ENCODE measurements at regions not wholly inside any gene's neighbourhood (a gene's known extent, or its start where the extent isn't known, plus 50 kb on each side); places are given as distances from the start of the nearest gene placed in this dataset.

DNA sequence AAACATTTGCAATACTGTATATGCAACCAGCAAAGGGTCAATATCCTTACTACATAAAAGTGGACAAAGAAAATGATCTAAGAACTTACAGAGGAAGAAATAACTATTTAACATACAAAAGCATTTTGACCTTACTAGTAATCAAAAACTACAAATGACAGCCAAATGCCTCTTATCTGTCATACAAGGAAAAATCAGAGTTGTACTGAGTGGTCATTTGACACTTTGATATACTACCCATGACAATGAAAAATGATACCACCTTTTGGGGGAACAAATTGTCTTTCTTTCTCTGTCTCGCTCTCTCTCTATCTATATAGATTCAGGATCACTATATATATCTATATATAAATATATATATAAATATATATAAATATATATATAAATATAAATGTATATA, 50.4 kb upstream of the ZSWIM6 start:
- ATAC-seq: no peak
- no peak for TF ChIP-seq ZC3H10 (CRISPR knock-in tag; IDR thresholded peaks at IDR 0.05)
- TF ChIP-seq TCF4 (CRISPR knock-in tag; IDR thresholded peaks at IDR 0.05; ENCODE audit: borderline replicate concordance): no peak
- no peak for TF ChIP-seq SNAI2 (CRISPR knock-in tag; IDR thresholded peaks at IDR 0.05)
- no peak for TF ChIP-seq GLIS3 (CRISPR knock-in tag; IDR thresholded peaks at IDR 0.05)
- no peak for TF ChIP-seq ZFP3 (CRISPR knock-in tag; IDR thresholded peaks at IDR 0.05)
- no peak for TF ChIP-seq ISL1 (CRISPR knock-in tag; IDR thresholded peaks at IDR 0.05)
- no peak for TF ChIP-seq CREB5 (CRISPR knock-in tag; IDR thresholded peaks at IDR 0.05; ENCODE audit: low read depth)
- no peak for TF ChIP-seq CSDC2 (CRISPR knock-in tag; IDR thresholded peaks at IDR 0.05)
- TF ChIP-seq BACH2 (CRISPR knock-in tag; IDR thresholded peaks at IDR 0.05; ENCODE audit: borderline replicate concordance): no peak
- TF ChIP-seq, protein P1, sequence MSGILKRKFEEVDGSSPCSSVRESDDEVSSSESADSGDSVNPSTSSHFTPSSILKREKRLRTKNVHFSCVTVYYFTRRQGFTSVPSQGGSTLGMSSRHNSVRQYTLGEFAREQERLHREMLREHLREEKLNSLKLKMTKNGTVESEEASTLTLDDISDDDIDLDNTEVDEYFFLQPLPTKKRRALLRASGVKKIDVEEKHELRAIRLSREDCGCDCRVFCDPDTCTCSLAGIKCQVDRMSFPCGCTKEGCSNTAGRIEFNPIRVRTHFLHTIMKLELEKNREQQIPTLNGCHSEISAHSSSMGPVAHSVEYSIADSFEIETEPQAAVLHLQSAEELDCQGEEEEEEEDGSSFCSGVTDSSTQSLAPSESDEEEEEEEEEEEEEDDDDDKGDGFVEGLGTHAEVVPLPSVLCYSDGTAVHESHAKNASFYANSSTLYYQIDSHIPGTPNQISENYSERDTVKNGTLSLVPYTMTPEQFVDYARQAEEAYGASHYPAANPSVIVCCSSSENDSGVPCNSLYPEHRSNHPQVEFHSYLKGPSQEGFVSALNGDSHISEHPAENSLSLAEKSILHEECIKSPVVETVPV (CRISPR knock-in tag; IDR thresholded peaks at IDR 0.05): no peak
- TF ChIP-seq, protein P2, sequence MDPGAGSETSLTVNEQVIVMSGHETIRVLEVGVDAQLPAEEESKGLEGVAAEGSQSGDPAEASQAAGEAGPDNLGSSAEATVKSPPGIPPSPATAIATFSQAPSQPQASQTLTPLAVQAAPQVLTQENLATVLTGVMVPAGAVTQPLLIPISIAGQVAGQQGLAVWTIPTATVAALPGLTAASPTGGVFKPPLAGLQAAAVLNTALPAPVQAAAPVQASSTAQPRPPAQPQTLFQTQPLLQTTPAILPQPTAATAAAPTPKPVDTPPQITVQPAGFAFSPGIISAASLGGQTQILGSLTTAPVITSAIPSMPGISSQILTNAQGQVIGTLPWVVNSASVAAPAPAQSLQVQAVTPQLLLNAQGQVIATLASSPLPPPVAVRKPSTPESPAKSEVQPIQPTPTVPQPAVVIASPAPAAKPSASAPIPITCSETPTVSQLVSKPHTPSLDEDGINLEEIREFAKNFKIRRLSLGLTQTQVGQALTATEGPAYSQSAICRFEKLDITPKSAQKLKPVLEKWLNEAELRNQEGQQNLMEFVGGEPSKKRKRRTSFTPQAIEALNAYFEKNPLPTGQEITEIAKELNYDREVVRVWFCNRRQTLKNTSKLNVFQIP (CRISPR knock-in tag; IDR thresholded peaks at IDR 0.05; ENCODE audit: borderline replicate concordance, low read depth): no peak
- no peak for TF ChIP-seq ZNF70 (CRISPR knock-in tag; IDR thresholded peaks at IDR 0.05)
- no peak for TF ChIP-seq TOX (CRISPR knock-in tag; IDR thresholded peaks at IDR 0.05; ENCODE audit: borderline replicate concordance)

All from SK-N-SH treated with all-trans-retinoic acid at 6 μM for 48 hours (cell line).